ENCODE measurements at regions not wholly inside any gene's neighbourhood (a gene's known extent, or its start where the extent isn't known, plus 50 kb on each side); places are given as distances from the start of the nearest gene placed in this dataset.

- no peak for FAIRE-seq
Measured at GRCh38 chr3:103381296-103382079, 946.7 kb downstream of the ZPLD1 start.

GRCh38 chr3:103385961-103386656 is 951.3 kb downstream of the ZPLD1 start:
- no peak for FAIRE-seq

GRCh38 chr3:103388214-103388613 is 953.4 kb downstream of the ZPLD1 start:
- no peak for FAIRE-seq

- no peak for FAIRE-seq
Measured at GRCh38 chr3:103389356-103389755, 954.5 kb downstream of the ZPLD1 start.

GRCh38 chr3:103393395-103394186 is 958.8 kb downstream of the ZPLD1 start:
- peak; percentile 14 for FAIRE-seq

- FAIRE-seq, result no peak
Measured at GRCh38 chr3:103403191-103403590, 968.4 kb downstream of the ZPLD1 start.

- FAIRE-seq, result no peak
Measured at GRCh38 chr3:103406320-103406850, 971.6 kb downstream of the ZPLD1 start.

- FAIRE-seq, result no peak
Measured at GRCh38 chr3:103410231-103410630, 975.4 kb downstream of the ZPLD1 start.

GRCh38 chr3:103421460-103421859 is 986.6 kb downstream of the ZPLD1 start:
- FAIRE-seq, result no peak

- no peak for FAIRE-seq
Measured at GRCh38 chr3:103437883-103438282, 1003.1 kb downstream of the ZPLD1 start.

- FAIRE-seq, result no peak
Measured at GRCh38 chr3:103440539-103441203, 1005.9 kb downstream of the ZPLD1 start.

GRCh38 chr3:103446953-103447629 is 1012.3 kb downstream of the ZPLD1 start:
- no peak for FAIRE-seq

GRCh38 chr3:103453152-103453551 is 1018.3 kb downstream of the ZPLD1 start:
- no peak for FAIRE-seq

GRCh38 chr3:103459815-103460214 is 1025.0 kb downstream of the ZPLD1 start:
- FAIRE-seq, result peak; percentile 24

GRCh38 chr3:103470498-103470897 is 1035.7 kb downstream of the ZPLD1 start:
- no peak for FAIRE-seq

GRCh38 chr3:103494011-103494410 is 1059.2 kb downstream of the ZPLD1 start:
- no peak for FAIRE-seq

- FAIRE-seq, result no peak
Measured at GRCh38 chr3:103494512-103494911, 1059.7 kb downstream of the ZPLD1 start.

GRCh38 chr3:103495186-103495585 is 1060.4 kb downstream of the ZPLD1 start:
- no peak for FAIRE-seq

- no peak for FAIRE-seq
Measured at GRCh38 chr3:103499132-103499900, 1064.5 kb downstream of the ZPLD1 start.

GRCh38 chr3:103499967-103500366 is 1065.2 kb downstream of the ZPLD1 start:
- FAIRE-seq, result no peak

GRCh38 chr3:103510760-103511159 is 1075.9 kb downstream of the ZPLD1 start:
- FAIRE-seq, result no peak

All from colon (tissue), 2 donors.